Naive thymus-derived CD8-positive, alpha-beta T cell (primary cell): ENCODE measurements at regions not wholly inside any gene's neighbourhood (a gene's known extent, or its start where the extent isn't known, plus 50 kb on each side); places are given as distances from the start of the nearest gene placed in this dataset.

ENCODE experiments used
- ATAC-seq, 2 donors: fragments of 150-1000 bp; cut with Tn5 transposase in 1 of 2; sonication (Bioruptor Pico), chemical (Tn5 transposase) in 1 of 2; 1 replicate in 1 of 2; 2 replicates in 1 of 2; pipeline ENCODE4 v1.10.0; 2021; ENCODE audit warnings: mild to moderate bottlenecking in 2 of 2, moderate library complexity in 2 of 2
- POLR2A ChIA-PET: fragments of 350-600 bp; sonication (Branson Sonifier 250); formaldehyde crosslinking; loops from one replicate; lab custom pipeline; 2021; ENCODE audit warnings: antibody characterized with exemption; lab: Charles Lee
- DNase-seq, 10 donors: peaks; one replicate each; pipeline versions ENCODE4 v3.0.0 to v3.0.0-alpha.2; 2020 to 2022
- H3K27ac Mint-ChIP-seq, 10 donors: one replicate each; pipeline ENCODE4 v1.8.0; 2020 to 2022; ENCODE audit warnings: mild to moderate bottlenecking in 10 of 10, mixed read lengths in 10 of 10, moderate library complexity in 4 of 10, inconsistent platforms in 1 of 10
- H3K27me3 Mint-ChIP-seq, 5 donors: one replicate each; pipeline ENCODE4 v1.8.0; 2021 to 2022; ENCODE audit warnings: mixed read lengths in 5 of 5
- H3K36me3 Mint-ChIP-seq, 3 donors: one replicate each; pipeline ENCODE4 v1.8.0; 2020 to 2022; ENCODE audit warnings: mixed read lengths in 3 of 3, mild to moderate bottlenecking in 2 of 3, inconsistent platforms in 1 of 3
- H3K4me1 Mint-ChIP-seq, 4 donors: one replicate each; pipeline ENCODE4 v1.8.0; 2021 to 2022; ENCODE audit warnings: mixed read lengths in 4 of 4
- H3K4me3 Mint-ChIP-seq, 10 donors: one replicate each; pipeline ENCODE4 v1.8.0; 2020 to 2022; ENCODE audit warnings: mild to moderate bottlenecking in 10 of 10, mixed read lengths in 10 of 10, moderate library complexity in 6 of 10, inconsistent platforms in 1 of 10
- H3K9me3 Mint-ChIP-seq, 9 donors: one replicate each; pipeline ENCODE4 v1.8.0; 2020 to 2022; ENCODE audit warnings: mixed read lengths in 9 of 9, mild to moderate bottlenecking in 3 of 9, inconsistent platforms in 1 of 9, moderate library complexity in 1 of 9

- Mint-ChIP-seq H3K27me3 (peaks cover 1 to 16% (median 14%) of the 10 kb centered on the region in 5 donors), H3K36me3 (no peaks in the 10 kb centered on the region), H3K4me3 (no peak overlapping the region), H3K4me1 (no peaks in the 10 kb centered on the region), H3K27ac (peak overlapping the region in 1 of 10 donors; percentile 35), H3K9me3 (peaks cover 0 to 5% (median 0%) of the 10 kb centered on the region in 9 donors)
- DNase-seq (no peak), ATAC-seq (no peak)
- POLR2A ChIA-PET, result no interaction called here
Measured at GRCh38 chr2:524442-524841, 152.8 kb downstream of the TMEM18 start.

- ATAC-seq (no peak), DNase-seq (no peak)
- Mint-ChIP-seq H3K4me1 (no peaks in the 10 kb centered on the region), H3K4me3 (no peak overlapping the region), H3K9me3 (no peaks in the 10 kb centered on the region), H3K27me3 (peaks cover 1 to 17% (median 13%) of the 10 kb centered on the region in 5 donors), H3K27ac (no peak overlapping the region), H3K36me3 (no peaks in the 10 kb centered on the region)
- POLR2A ChIA-PET, result no interaction called here
Measured at GRCh38 chr2:523698-524270, 153.4 kb downstream of the TMEM18 start.

GRCh38 chr2:522776-523175 is 154.4 kb downstream of the TMEM18 start:
- peaks cover 1 to 18% (median 13%) of the 10 kb centered on the region in 5 donors for H3K27me3 Mint-ChIP-seq
- H3K4me3 Mint-ChIP-seq, result no peak overlapping the region
- H3K27ac Mint-ChIP-seq, result peak overlapping the region in 2 of 10 donors; percentile 10 to 31

GRCh38 chr2:521853-522530 is 155.2 kb downstream of the TMEM18 start:
- Mint-ChIP-seq H3K36me3 (no peaks in the 10 kb centered on the region), H3K4me1 (no peaks in the 10 kb centered on the region), H3K9me3 (no peaks in the 10 kb centered on the region), H3K4me3 (no peak overlapping the region), H3K27me3 (peaks cover 1 to 18% (median 13%) of the 10 kb centered on the region in 5 donors), H3K27ac (no peak overlapping the region)
- DNase-seq (no peak), ATAC-seq (no peak)
- POLR2A ChIA-PET, result no interaction called here

More at GRCh38 chr2:522776-523175, 154.4 kb downstream of the TMEM18 start:
- Mint-ChIP-seq H3K9me3 (no peaks in the 10 kb centered on the region), H3K36me3 (no peaks in the 10 kb centered on the region), H3K4me1 (no peaks in the 10 kb centered on the region)
- DNase-seq, result no peak
- ATAC-seq, result no peak
- POLR2A ChIA-PET, result no interaction called here

GRCh38 chr2:520663-521340 is 156.4 kb downstream of the TMEM18 start:
- no peaks in the 10 kb centered on the region for H3K9me3 Mint-ChIP-seq
- POLR2A ChIA-PET, result no interaction called here
- DNase-seq (no peak), ATAC-seq (no peak)
- no peak overlapping the region for H3K27ac Mint-ChIP-seq
- H3K4me3 Mint-ChIP-seq, result no peak overlapping the region
- H3K4me1 Mint-ChIP-seq, result no peaks in the 10 kb centered on the region
- peaks cover 1 to 18% (median 13%) of the 10 kb centered on the region in 5 donors for H3K27me3 Mint-ChIP-seq
- H3K36me3 Mint-ChIP-seq, result no peaks in the 10 kb centered on the region

GRCh38 chr2:516944-517343 is 160.3 kb downstream of the TMEM18 start:
- DNase-seq (no peak), ATAC-seq (no peak)
- H3K27ac Mint-ChIP-seq, result no peak overlapping the region
- H3K4me3 Mint-ChIP-seq, result no peak overlapping the region
- H3K9me3 Mint-ChIP-seq, result no peaks in the 10 kb centered on the region
- H3K4me1 Mint-ChIP-seq, result no peaks in the 10 kb centered on the region
- no peaks in the 10 kb centered on the region for H3K36me3 Mint-ChIP-seq
- POLR2A ChIA-PET, result no interaction called here
- peaks cover 0 to 9% (median 2%) of the 10 kb centered on the region in 5 donors for H3K27me3 Mint-ChIP-seq

GRCh38 chr2:516131-516530 is 161.1 kb downstream of the TMEM18 start:
- DNase-seq (no peak), ATAC-seq (no peak)
- H3K4me1 Mint-ChIP-seq, result no peaks in the 10 kb centered on the region
- no peaks in the 10 kb centered on the region for H3K36me3 Mint-ChIP-seq
- no peak overlapping the region for H3K4me3 Mint-ChIP-seq
- H3K9me3 Mint-ChIP-seq, result peaks cover 0 to under 1% (median 0%) of the 10 kb centered on the region in 9 donors
- H3K27me3 Mint-ChIP-seq, result peaks cover 0 to 9% (median 2%) of the 10 kb centered on the region in 5 donors
- peak overlapping the region in 1 of 10 donors; percentile 45 for H3K27ac Mint-ChIP-seq
- POLR2A ChIA-PET, result no interaction called here

- ATAC-seq, result no peak
- peaks cover 0 to 9% (median 2%) of the 10 kb centered on the region in 5 donors for H3K27me3 Mint-ChIP-seq
- H3K4me1 Mint-ChIP-seq, result no peaks in the 10 kb centered on the region
- no peak for DNase-seq
- no peaks in the 10 kb centered on the region for H3K36me3 Mint-ChIP-seq
- peak overlapping the region in 2 of 10 donors; percentile 45 to 56 for H3K27ac Mint-ChIP-seq
- peaks cover 0 to 6% (median 0%) of the 10 kb centered on the region in 9 donors for H3K9me3 Mint-ChIP-seq
- POLR2A ChIA-PET, result no interaction called here
- H3K4me3 Mint-ChIP-seq, result no peak overlapping the region
Measured at GRCh38 chr2:515441-516127, 161.6 kb downstream of the TMEM18 start.

GRCh38 chr2:513981-514706 is 163.1 kb downstream of the TMEM18 start:
- ATAC-seq (no peak), DNase-seq (no peak)
- Mint-ChIP-seq H3K27me3 (peaks cover 0 to 6% (median 0%) of the 10 kb centered on the region in 5 donors), H3K36me3 (no peaks in the 10 kb centered on the region), H3K9me3 (peaks cover 0 to 11% (median 0%) of the 10 kb centered on the region in 9 donors), H3K4me1 (no peaks in the 10 kb centered on the region), H3K27ac (no peak overlapping the region), H3K4me3 (no peak overlapping the region)
- POLR2A ChIA-PET, result no interaction called here

- Mint-ChIP-seq H3K27ac (peak overlapping the region in 1 of 10 donors; percentile 45), H3K27me3 (peaks cover 0 to 6% (median 1%) of the 10 kb centered on the region in 5 donors), H3K36me3 (no peaks in the 10 kb centered on the region), H3K4me1 (no peaks in the 10 kb centered on the region), H3K4me3 (no peak overlapping the region), H3K9me3 (peaks cover 0 to 11% (median 0%) of the 10 kb centered on the region in 9 donors)
- no peak for DNase-seq
- POLR2A ChIA-PET, result no interaction called here
- no peak for ATAC-seq
Measured at GRCh38 chr2:510839-511238, 166.4 kb downstream of the TMEM18 start.

GRCh38 chr2:509888-510287 is 167.3 kb downstream of the TMEM18 start:
- H3K27ac Mint-ChIP-seq, result peak overlapping the region in 1 of 10 donors; percentile 59
- H3K9me3 Mint-ChIP-seq, result peaks cover 0 to 11% (median 0%) of the 10 kb centered on the region in 9 donors
- no peaks in the 10 kb centered on the region for H3K4me1 Mint-ChIP-seq
- ATAC-seq (no peak), DNase-seq (no peak)
- H3K27me3 Mint-ChIP-seq, result peaks cover 0 to 6% (median 1%) of the 10 kb centered on the region in 5 donors
- POLR2A ChIA-PET, result no interaction called here
- no peak overlapping the region for H3K4me3 Mint-ChIP-seq
- no peaks in the 10 kb centered on the region for H3K36me3 Mint-ChIP-seq

GRCh38 chr2:508121-508520 is 169.1 kb downstream of the TMEM18 start:
- Mint-ChIP-seq H3K4me3 (no peak overlapping the region), H3K27me3 (peaks cover 0 to 5% (median 1%) of the 10 kb centered on the region in 5 donors), H3K36me3 (no peaks in the 10 kb centered on the region), H3K27ac (peak overlapping the region in 1 of 10 donors; percentile 87), H3K4me1 (no peaks in the 10 kb centered on the region), H3K9me3 (peaks cover 0 to 11% (median 0%) of the 10 kb centered on the region in 9 donors)
- POLR2A ChIA-PET, result no interaction called here
- DNase-seq (no peak), ATAC-seq (no peak)
